GM18870 (cell line): ENCODE measurements at regions not wholly inside any gene's neighbourhood (a gene's known extent, or its start where the extent isn't known, plus 50 kb on each side); places are given as distances from the start of the nearest gene placed in this dataset.
"Not testable (repeated sequence)": the region's sequence is repeated elsewhere in the genome, so short reads cannot be mapped to it uniquely, and the experiment has no call there.

Source experiments
- ATAC-seq: cut with Tn5 transposase; IDR thresholded peaks from one replicate; pipeline ENCODE4 v1.9.1; 2021; ENCODE audit warnings: moderate library complexity; ENCODE audit not compliant: unreplicated experiment

DNA sequence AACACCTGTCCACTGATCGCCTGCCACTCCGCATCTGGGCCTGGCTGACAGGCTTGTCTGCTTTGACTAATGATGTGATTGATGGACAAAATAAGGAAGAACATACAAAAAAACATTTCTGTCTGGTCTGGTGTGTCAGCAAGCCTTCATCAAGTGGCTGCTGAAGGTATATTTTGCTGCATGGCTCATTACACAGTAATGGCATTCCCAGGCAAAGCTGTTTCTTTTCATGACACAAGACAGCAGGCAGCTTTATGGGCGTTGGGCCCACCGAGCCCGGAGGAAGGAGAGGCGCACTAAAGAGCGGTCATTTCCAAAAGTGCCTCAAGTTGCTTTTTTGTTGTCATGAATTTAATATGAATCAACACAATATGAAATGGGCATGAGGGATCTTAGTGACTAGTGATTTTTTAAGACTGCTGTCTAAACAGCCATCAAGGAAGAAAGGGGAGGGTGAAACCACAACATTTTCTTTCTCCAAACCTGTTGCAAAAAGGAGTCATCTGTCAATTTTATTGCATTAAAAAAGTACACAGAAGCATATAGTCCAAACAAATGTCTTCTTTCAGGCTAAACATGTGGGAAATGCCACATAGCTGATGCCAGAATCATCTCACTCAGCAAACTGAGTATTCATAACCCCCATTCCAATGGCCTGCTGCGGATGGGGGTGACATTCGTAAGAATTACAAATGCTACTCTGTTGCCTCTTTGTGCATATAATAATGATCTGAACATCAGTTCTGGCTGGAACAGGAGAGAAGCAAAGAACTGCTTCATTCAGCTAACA lies 476.6 kb downstream of the ZNF536 start:
- no peak for ATAC-seq

DNA sequence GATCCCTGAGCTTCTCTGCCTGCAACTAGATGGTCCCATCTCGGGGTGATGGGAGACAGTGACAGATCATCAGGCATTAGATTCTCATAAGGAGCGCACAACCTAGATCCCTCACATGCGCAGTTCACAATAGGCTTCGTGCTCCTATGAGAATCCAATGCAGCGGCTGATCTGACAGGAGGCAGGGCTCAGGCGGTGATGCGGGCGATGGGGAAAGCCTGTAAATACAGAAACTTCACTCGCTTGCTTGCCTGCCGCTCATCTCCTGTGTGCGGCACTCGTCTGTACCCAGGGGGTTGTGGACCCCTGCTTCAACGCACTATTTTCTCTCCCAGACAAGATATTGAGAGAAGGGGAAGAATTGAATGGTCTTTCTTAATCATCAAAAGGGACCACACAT lies 473.9 kb downstream of the ZNF536 start:
- ATAC-seq, result no peak

DNA sequence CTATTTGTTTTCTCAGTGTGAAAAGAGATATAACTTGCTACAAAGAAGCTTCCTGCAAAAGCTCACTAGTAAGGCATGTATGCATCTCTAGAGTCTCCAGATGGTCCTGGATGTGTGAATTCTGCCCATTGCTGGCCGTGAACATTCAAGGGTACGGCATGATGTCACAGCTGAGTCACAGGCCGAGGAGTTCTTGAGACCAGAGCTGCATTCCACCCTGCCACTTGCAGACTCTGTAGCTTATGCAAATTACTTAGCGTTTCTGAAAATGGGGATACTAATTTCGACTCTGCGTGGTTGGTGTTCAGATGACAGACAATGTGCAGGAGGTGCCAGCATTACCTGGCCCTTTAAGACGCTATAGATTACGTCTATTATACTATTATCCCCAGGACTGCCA lies 470.7 kb downstream of the ZNF536 start:
- no peak for ATAC-seq

DNA sequence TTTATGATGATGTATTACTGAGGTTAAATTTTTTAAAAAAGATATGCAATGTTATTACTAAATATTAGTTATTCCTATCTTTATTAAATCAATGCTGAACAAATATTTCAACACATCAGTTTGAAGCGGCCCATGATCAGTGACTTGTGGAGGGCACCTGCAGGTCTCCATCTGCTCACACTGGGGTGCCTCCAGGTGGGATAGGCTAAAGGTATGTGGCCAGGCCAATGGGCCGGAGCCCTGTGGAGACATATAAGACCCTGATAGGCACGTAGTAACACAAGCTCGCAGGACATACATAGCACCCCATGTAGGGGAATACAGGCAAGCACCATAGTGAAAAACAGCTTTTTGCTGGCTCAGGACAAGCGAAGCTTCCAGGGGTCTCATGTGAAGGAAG lies 469.8 kb downstream of the ZNF536 start:
- ATAC-seq, result no peak

DNA sequence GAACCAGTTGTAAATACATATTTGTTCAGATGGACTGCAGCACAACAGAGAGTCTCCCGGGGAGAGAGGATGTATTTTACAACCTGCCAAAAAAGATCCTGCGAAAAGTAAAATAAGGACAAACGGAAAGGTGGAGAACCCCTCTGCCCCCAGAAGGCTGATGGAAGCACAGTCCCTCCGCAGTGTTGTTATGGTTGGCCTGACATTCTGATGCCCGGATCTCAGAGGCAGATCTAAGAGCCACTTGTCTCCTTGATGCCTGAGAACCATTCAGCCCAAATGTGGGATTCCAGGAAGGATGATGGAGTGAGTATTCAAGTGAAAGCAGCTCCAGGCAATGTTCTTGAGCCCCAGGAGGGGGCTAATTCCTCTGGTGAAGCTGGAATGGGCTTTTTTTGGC lies 458.7 kb downstream of the ZNF536 start:
- no peak for ATAC-seq

DNA sequence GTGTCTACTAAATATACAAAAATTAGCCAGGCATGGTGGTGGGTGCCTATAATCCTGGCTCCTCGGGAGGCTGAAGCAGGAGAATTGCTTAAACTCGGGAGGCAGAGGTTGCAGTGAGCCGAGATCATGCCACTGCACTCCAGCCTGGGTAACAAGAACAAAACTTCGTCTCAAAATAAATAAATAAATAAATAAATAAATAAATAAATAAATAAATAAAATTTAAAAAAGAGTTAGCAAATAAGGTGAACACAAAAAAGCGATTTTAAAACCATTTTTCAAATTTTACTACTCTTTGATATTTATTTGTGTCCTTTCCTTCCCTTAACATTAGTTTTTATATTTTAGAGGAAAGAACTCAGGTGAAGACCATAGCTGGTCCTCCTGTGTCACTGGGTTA lies 453.3 kb downstream of the ZNF536 start:
- ATAC-seq, result not testable (repeated sequence)

DNA sequence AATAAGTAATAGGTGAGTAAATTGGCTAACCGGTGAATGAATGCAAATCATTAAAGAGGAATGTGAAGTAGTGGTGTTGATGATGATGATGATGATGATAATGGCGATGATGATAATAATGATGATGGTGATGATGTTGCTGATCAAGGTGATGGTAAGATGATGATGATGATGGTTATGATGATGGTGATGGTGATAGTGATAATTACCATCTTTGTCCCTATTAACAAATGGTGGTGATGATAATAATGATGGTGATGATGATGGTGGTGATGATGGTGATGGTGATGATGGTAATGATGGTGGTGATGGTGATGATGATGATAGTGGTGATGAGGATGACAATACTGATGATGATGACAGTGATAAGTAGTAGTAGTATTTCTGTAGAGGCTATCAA lies 452.6 kb downstream of the ZNF536 start:
- ATAC-seq, result no peak

DNA sequence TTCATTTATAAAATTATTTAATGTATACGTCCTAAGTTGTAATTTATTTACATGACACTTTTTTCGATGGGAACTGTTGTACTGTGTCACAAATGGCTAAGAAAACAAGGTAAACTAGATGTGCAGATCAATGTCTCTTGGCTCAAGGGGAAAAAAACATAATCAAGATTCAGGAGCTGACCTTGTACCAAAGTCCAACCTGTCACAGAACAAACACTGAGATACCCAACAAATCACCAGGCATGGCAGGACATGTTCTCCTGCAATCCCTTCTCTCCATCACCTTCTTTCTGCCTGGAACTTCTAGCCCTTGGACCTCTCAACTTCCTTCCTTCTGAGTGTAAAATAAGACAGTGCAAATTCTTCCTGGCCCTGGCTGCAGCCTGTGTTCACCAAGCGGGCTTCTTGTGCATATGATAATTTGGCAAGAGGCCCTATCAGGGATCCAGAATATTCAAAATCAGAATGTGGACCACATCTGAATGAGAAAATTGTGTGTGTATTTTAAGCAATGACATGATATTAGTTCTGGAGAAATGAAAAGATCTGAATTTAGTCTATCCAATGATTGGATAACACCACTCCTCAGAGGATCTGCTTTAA lies 445.9 kb downstream of the ZNF536 start:
- no peak for ATAC-seq

DNA sequence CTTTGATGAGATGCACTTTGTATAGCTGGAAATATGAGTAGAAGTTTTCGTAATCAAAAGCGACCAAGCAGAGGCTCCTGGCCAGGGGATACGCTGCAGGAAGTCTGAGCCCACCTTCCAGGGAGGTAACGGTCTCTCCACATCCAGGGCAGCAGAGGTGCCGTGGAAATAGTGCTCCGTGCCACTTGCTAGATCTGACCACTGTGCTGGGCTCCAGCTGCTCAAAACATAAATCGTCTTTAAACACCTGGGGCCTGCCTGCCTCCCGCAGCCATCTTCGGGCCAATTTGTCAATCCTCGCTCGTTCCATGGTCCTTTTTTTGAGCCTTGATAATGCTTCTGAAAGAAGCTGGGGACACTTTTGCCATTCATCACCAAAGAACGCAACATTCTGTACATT lies 445.0 kb downstream of the ZNF536 start:
- no peak for ATAC-seq

DNA sequence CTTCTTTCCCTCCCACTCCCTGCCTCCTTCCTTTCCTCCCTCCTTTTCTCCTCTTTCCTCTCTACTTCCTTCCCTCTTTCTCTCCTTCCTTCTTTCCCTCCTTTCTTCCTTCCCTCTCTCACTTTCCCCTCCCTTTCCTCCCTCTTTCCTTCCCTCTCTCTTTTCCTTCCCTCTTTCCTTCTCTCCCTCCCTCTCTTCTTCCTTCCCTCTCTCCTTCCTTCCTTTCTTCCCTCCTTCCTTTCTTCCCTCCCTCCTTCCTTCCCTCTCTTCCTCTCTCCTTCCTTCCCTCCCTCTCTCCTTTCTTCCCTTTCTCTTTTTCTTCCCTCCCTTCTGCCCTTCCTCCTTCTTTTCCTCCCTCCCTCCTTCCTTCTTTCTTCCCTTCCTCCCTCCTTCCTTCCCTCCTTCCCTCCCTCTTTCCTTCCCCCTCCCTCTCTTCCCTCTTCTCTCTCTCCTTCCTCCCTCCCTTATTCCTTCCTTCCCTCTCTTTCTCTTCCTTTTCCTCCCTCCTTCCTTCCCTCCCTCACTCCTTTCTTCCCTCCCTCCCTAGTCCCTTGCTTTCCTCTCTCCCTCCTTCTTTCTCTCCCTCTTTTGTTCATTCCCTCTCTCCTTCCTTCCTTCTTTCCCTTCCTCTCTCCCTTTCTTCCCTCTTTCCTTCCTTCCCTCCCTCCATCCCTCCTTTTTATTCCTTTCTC lies 443.9 kb downstream of the ZNF536 start:
- ATAC-seq, result no peak

DNA sequence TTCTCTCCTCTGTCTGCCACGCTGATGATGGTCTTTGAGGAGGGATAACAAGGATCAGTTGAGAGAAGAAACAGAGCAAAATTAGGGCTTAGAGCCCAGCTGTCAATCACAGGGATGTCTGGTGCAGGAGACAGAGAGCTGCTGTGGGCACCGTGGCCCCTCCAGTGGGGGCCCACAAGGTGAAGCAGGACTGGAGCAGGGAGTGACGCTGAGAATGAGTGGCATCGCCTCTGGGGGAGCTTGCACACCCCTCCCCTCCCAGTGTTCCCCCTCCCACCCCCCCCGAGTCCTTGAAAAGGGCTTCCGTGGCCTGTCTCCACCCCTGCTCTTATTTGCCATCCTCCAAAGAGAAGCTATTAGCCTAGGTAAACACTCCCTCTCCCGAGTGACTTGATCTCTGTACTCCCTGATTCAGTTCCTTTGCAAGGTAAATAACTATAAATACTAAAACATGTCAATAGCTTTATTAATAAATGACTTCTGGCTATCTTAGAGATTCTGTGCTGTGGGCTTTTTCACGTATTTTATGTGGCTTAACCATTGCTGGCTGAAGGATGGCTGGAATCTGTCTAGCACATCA lies 440.0 kb downstream of the ZNF536 start:
- ATAC-seq, result no peak

DNA sequence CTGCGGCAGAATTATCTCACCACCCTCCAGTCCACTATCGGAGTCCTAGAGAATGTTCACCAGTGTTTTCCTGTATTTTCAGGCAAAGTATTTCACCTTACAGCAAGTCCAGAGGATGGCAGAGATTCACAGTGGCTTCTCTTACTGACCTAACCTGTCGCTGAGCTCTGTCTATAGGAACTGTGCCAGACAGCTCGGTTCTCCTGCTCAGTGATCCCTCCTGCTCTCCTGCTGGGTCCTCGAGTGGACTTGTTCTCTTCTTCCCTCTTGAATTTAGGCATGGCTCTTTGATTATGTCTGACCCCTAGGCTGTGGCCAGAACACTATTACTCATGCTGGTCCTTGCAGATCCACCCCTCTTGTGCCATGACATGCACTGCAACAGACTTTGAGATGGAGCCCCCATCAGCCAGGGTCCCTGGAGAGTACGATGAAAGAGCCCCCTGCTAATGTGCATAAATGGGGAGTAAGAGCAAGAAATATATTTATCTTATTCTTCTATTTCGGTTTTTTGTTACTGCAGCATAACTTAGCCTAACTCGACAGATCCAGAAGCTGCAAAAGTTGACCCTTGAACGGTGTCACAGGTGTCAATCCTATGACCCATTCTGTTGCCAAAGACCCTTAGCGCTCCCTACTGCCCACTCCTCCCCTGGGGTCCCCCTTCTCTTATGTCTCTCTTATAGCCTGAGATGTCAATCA lies 439.4 kb downstream of the ZNF536 start:
- no peak for ATAC-seq

DNA sequence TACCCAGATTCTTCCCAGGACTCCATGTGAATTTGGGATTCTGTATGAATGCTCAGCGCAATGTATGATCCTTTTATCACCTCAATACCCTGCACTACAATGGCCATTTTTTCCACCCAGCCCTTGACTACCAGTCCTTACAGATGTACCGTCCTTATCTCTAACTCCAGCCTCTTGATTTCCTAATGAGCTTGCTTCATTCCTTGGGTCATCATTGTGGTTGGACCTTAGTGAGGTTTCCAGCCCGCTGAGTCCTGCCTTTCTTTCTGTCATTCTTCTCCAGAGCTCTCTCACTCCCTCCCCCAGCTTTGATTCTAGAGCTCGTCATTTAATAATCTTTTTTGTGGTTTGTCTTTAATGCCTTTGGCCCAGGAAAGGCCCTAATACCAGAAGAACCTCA lies 438.5 kb downstream of the ZNF536 start:
- ATAC-seq, result no peak

DNA sequence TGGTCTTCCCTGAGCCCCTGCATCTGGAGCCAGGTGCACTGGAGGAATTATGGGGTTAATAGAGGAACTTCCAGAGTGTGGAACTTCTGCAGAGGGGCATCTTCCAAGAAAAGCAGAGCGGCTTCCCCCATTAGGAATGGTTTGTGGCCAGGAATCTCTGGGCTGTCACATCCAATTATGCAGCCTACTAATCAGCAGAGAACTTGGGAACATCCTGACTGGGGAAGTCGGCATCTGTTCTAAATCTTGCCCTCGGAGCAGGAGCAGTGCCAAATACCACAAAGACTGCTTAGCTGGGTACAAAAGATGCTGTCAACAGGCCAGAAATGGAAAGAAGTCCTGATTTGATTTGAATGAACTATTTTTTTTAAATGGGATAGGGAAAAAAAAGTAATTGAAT lies 435.1 kb downstream of the ZNF536 start:
- no peak for ATAC-seq

DNA sequence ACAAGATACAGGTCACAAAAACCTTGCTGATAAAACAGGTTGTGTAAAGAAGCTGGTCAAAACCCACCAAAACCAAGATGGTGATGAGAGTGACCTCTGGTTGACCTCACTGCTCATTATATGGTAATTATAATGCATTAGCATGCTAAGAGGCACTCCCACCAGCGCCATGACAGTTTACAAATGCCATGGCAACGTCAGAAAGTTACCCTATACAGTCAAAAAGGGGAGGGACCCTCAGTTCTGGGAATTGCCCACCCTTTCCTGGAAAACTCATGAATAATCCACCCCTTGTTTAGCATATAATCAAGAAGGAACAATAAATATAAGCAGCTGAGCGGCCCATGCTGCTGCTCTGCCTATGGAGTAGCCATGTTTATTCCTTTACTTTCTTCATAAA lies 434.1 kb downstream of the ZNF536 start:
- no peak for ATAC-seq

DNA sequence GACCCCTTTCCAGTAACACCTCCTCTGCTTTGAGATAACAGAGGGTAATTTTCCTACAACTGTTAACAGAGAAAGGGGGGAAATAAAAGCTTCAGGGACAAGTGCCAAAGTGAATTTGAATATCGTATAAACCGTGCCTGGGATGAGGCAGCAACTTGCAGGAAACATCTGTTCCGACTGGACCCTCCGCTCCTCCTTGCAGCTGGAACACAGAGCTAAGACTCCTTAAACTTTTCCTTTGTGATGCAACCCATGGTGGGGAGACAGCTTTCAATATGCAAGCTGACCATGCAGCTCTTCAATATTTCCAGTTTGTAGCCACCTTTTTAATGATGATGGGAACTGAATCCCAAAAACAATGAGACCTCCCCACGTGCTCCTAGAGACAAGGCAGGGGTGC lies 432.6 kb downstream of the ZNF536 start:
- ATAC-seq, result no peak

DNA sequence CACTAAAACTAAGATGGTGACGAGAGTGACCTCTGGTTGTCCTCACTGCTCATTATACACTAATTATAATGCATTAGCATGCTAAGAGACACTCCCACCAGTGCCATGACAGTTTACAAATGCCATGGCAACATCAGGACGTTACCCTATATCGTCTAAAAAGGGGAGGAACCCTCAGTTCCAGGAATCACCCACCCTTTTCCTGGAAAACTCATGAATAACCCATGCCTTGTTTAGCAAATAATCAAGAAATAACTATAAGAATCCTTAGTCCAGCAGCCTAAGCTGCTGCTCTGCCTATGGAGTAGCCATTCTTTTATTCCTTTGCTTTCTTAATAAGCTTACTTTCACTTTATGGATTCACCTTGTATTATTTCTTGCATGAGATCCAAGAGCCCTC lies 432.1 kb downstream of the ZNF536 start:
- ATAC-seq, result not testable (repeated sequence)

DNA sequence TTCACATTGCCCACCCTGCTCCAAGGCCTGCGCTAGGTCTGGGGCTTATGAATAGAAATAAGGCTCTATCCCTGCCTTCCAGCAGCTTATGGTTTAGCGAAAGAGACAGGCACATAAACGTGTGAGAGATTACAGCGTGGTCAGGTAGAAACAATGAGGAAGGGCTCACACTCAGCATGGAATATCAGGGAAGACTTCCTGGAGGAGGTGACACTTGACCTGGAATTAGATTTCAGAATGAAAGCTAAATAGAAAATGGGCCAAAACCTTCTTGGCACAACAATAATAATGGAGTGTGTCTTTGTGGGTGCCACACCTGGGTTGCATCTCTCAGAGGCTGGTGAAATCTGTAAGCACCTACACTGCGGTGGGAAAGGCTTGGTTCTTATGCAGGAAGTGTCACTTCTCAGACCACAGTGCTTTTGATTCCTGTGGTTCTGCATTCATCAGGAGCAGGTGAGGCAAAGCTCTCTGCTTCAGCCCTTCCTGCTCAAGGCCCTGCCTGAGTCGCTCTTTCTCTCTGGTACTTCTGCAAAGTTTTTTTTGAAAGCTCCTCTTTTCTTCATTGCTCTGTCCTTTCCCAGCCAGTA lies 430.3 kb downstream of the ZNF536 start:
- ATAC-seq, result no peak

DNA sequence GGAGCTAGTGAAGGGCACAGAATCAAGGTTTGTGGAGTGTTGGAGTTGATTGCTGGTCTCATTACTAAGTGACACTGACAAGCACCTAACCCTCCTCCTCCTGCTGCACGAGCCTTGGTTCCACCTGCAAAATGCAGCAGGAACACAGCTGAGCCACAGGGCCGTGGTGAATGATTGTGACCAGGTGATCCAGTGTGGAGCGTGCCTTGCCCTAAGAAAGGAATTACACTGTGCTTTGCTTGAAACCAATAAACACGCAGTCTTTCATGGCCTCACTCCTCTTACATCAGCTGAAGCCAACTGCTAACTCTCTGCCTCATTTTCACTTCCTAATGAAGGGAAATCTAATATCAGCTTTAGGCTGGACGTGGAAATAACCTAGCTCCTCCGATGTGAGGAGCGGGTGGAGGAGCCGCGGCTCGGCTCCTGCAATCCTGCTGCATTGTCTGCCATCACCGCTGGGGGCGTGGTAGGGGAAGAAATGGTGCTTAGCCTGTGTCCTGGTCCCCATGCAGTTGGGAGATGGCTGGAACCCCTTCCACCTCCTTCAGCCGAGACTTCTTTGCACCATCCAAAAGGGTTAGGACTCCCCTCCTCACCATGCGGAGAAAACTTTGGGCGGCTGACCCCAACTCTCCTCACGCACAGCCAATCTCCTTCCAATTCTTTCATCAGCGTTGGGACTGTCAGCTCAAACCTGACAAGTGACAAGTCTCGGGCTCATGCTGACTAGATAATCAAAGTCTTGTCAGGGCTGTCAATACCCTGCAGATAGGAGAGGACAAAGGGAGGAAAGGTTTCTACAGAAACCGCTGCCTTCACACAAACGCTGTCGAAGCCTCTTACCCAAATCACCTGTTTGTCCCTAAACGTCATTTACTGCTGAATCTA lies 427.9 kb downstream of the ZNF536 start:
- no peak for ATAC-seq

DNA sequence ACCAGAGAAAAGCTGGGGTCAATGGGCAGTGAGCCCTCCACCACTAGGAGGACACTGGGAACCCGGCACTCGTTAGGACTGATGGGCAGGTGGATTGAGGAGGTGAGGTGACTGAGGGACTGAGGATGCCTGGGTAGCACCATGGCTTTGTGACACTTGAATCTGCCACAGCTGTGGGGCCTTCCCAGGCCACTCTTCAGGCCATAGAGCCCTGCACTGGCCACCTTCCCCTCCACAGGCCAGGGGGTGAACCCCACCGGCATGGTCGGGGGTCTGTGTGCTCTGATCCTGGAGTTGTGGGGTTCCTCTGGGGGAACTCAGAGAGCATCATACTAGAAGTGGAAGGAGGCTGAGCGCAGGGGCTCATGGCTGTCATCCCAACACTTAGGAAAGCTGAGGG lies 423.5 kb downstream of the ZNF536 start:
- no peak for ATAC-seq
